ENCODE measurements at regions not wholly inside any gene's neighbourhood (a gene's known extent, or its start where the extent isn't known, plus 50 kb on each side); places are given as distances from the start of the nearest gene placed in this dataset.

DNA sequence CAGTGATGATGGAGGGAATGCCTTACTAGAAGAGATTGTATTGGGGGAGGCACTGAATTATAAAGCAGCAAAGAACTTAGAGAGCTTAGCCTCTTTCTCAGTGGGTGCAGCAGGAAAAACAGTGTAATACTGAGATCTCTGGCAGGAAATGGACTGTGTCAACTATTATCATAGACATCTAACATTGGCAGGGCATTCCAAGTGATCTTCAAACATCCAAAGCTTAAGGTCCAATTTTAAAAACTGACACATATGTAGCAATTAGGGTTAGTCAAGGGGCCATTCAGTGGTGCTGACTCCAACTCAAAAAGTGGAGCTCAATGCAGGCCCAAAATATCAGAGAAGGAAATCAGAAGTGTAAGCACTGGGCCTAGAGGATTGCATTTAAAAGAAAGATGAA is 106.6 kb upstream of the DDX18 start:
- Histone ChIP-seq H3K9me3 (ENCODE audit: control insufficient read depth, insufficient read depth, low read depth, low read length) (no peaks in the 10 kb centered on the region), H3K4me2 (ENCODE audit: extremely low read depth, insufficient read depth, low read length) (no peak overlapping the region), H3K4me3 (replicated peaks in 1 of 4; ENCODE audit: control extremely low read depth in 1 of 4, insufficient read depth in 1 of 4, low read depth in 3 of 4, low read length in 4 of 4) (no peak overlapping the region), H3K4me1 (ENCODE audit: control insufficient read depth, extremely low read depth, insufficient read depth, low read length) (no peaks in the 10 kb centered on the region), H4K20me1 (ENCODE audit: control insufficient read depth, extremely low read depth, insufficient read depth, low read length) (no peaks in the 10 kb centered on the region), H3K27me3 (ENCODE audit: control insufficient read depth, insufficient read depth, low read length) (no peaks in the 10 kb centered on the region), H2AFZ (ENCODE audit: low read length) (no peak overlapping the region), H3K9ac (ENCODE audit: insufficient read depth, low read length) (no peak overlapping the region), H3K79me2 (ENCODE audit: control insufficient read depth, insufficient read depth, low read length) (no peaks in the 10 kb centered on the region), H3K36me3 (ENCODE audit: control insufficient read depth, insufficient read depth, low read length) (no peaks in the 10 kb centered on the region), H3K27ac (ENCODE audit: insufficient read depth, low read length) (no peak overlapping the region)
- no peak for DNase-seq (ENCODE audit: low read depth in 2 of 2)
- TF ChIP-seq EZH2 (IDR thresholded peaks at IDR 0.05; ENCODE audit: low read length, missing control alignments) (no peak), CTCF (conservative IDR thresholded peaks at IDR 0.05 in 1 of 2, IDR thresholded peaks at IDR 0.05 in 1 of 2; ENCODE audit: low read depth in 1 of 2, low read length in 2 of 2) (no peak)

GRCh38 chr2:117712684-117713083 is 101.8 kb upstream of the DDX18 start:
- no peaks in the 10 kb centered on the region for H4K20me1 ChIP-seq (ENCODE audit: control insufficient read depth, extremely low read depth, insufficient read depth, low read length)
- H3K9ac ChIP-seq (ENCODE audit: insufficient read depth, low read length): no peak overlapping the region
- H3K4me3 ChIP-seq (replicated peaks in 1 of 4; ENCODE audit: control extremely low read depth in 1 of 4, insufficient read depth in 1 of 4, low read depth in 3 of 4, low read length in 4 of 4): no peak overlapping the region
- no peaks in the 10 kb centered on the region for H3K9me3 ChIP-seq (ENCODE audit: control insufficient read depth, insufficient read depth, low read depth, low read length)
- no peak overlapping the region for H2AFZ ChIP-seq (ENCODE audit: low read length)
- no peak for DNase-seq (ENCODE audit: low read depth in 2 of 2)
- no peaks in the 10 kb centered on the region for H3K27me3 ChIP-seq (ENCODE audit: control insufficient read depth, insufficient read depth, low read length)
- H3K4me1 ChIP-seq (ENCODE audit: control insufficient read depth, extremely low read depth, insufficient read depth, low read length): no peaks in the 10 kb centered on the region
- H3K27ac ChIP-seq (ENCODE audit: insufficient read depth, low read length): no peak overlapping the region
- no peak for TF ChIP-seq EZH2 (IDR thresholded peaks at IDR 0.05; ENCODE audit: low read length, missing control alignments)
- TF ChIP-seq CTCF (conservative IDR thresholded peaks at IDR 0.05 in 1 of 2, IDR thresholded peaks at IDR 0.05 in 1 of 2; ENCODE audit: low read depth in 1 of 2, low read length in 2 of 2): no peak
- no peak overlapping the region for H3K4me2 ChIP-seq (ENCODE audit: extremely low read depth, insufficient read depth, low read length)
- no peaks in the 10 kb centered on the region for H3K36me3 ChIP-seq (ENCODE audit: control insufficient read depth, insufficient read depth, low read length)
- no peaks in the 10 kb centered on the region for H3K79me2 ChIP-seq (ENCODE audit: control insufficient read depth, insufficient read depth, low read length)

- no peak for TF ChIP-seq CTCF (conservative IDR thresholded peaks at IDR 0.05 in 1 of 2, IDR thresholded peaks at IDR 0.05 in 1 of 2; ENCODE audit: low read depth in 1 of 2, low read length in 2 of 2)
- TF ChIP-seq EZH2 (IDR thresholded peaks at IDR 0.05; ENCODE audit: low read length, missing control alignments): no peak
- Histone ChIP-seq H3K4me3 (replicated peaks in 1 of 4; ENCODE audit: control extremely low read depth in 1 of 4, insufficient read depth in 1 of 4, low read depth in 3 of 4, low read length in 4 of 4) (no peak overlapping the region), H3K4me1 (ENCODE audit: control insufficient read depth, extremely low read depth, insufficient read depth, low read length) (no peaks in the 10 kb centered on the region), H3K79me2 (ENCODE audit: control insufficient read depth, insufficient read depth, low read length) (no peaks in the 10 kb centered on the region), H2AFZ (ENCODE audit: low read length) (no peak overlapping the region), H3K9me3 (ENCODE audit: control insufficient read depth, insufficient read depth, low read depth, low read length) (no peaks in the 10 kb centered on the region), H3K36me3 (ENCODE audit: control insufficient read depth, insufficient read depth, low read length) (no peaks in the 10 kb centered on the region), H3K27me3 (ENCODE audit: control insufficient read depth, insufficient read depth, low read length) (no peaks in the 10 kb centered on the region), H3K27ac (ENCODE audit: insufficient read depth, low read length) (no peak overlapping the region), H3K9ac (ENCODE audit: insufficient read depth, low read length) (no peak overlapping the region), H4K20me1 (ENCODE audit: control insufficient read depth, extremely low read depth, insufficient read depth, low read length) (no peaks in the 10 kb centered on the region), H3K4me2 (ENCODE audit: extremely low read depth, insufficient read depth, low read length) (no peak overlapping the region)
- no peak for DNase-seq (ENCODE audit: low read depth in 2 of 2)
Measured at GRCh38 chr2:117714110-117714509, 100.4 kb upstream of the DDX18 start.

All from fibroblast of lung (primary cell).